AML-193 (cell line): ENCODE measurements at regions not wholly inside any gene's neighbourhood (a gene's known extent, or its start where the extent isn't known, plus 50 kb on each side); places are given as distances from the start of the nearest gene placed in this dataset.

Experiments used
- DNase-seq, 2 experiments: peaks; one replicate each; lab custom pipeline; 2025; lab: John Stamatoyannopoulos, UW

GRCh38 chr2:76455910-76456309 lies 745.2 kb upstream of the GCFC2 start:
- DNase-seq = no peak

- DNase-seq = no peak
Observed at GRCh38 chr2:76450024-76450475, 739.3 kb upstream of the GCFC2 start.

- DNase-seq = no peak
Observed at GRCh38 chr2:76448956-76449355, 738.2 kb upstream of the GCFC2 start.

- no peak for DNase-seq
Observed at GRCh38 chr2:76447294-76447693, 736.6 kb upstream of the GCFC2 start.

- no peak for DNase-seq
Observed at GRCh38 chr2:76446872-76447271, 736.2 kb upstream of the GCFC2 start.

- DNase-seq = no peak
Observed at GRCh38 chr2:76445880-76446279, 735.2 kb upstream of the GCFC2 start.

- DNase-seq = no peak
Observed at GRCh38 chr2:76444732-76445131, 734.0 kb upstream of the GCFC2 start.

GRCh38 chr2:76437564-76437963 lies 726.8 kb upstream of the GCFC2 start:
- no peak for DNase-seq

- DNase-seq = no peak
Observed at GRCh38 chr2:76429374-76429773, 718.7 kb upstream of the GCFC2 start.

- DNase-seq = no peak
Observed at GRCh38 chr2:76427452-76427851, 716.7 kb upstream of the GCFC2 start.

GRCh38 chr2:76415821-76416220 lies 705.1 kb upstream of the GCFC2 start:
- no peak for DNase-seq

GRCh38 chr2:76413436-76413835 lies 702.7 kb upstream of the GCFC2 start:
- DNase-seq = no peak

- DNase-seq = no peak
Observed at GRCh38 chr2:76406134-76406855, 695.6 kb upstream of the GCFC2 start.

GRCh38 chr2:76393356-76393755 lies 682.6 kb upstream of the GCFC2 start:
- no peak for DNase-seq

GRCh38 chr2:76391678-76392077 lies 681.0 kb upstream of the GCFC2 start:
- DNase-seq = no peak

GRCh38 chr2:76387294-76387693 lies 676.6 kb upstream of the GCFC2 start:
- no peak for DNase-seq

GRCh38 chr2:76385943-76386342 lies 675.2 kb upstream of the GCFC2 start:
- no peak for DNase-seq

GRCh38 chr2:76381624-76382023 lies 670.9 kb upstream of the GCFC2 start:
- no peak for DNase-seq

GRCh38 chr2:76378140-76378539 lies 667.4 kb upstream of the GCFC2 start:
- no peak for DNase-seq

GRCh38 chr2:76341439-76341838 lies 630.7 kb upstream of the GCFC2 start:
- no peak for DNase-seq

GRCh38 chr2:76332871-76333270 lies 622.2 kb upstream of the GCFC2 start:
- no peak for DNase-seq

- DNase-seq = no peak
Observed at GRCh38 chr2:76330865-76331264, 620.1 kb upstream of the GCFC2 start.

- DNase-seq = no peak
Observed at GRCh38 chr2:76326636-76327035, 615.9 kb upstream of the GCFC2 start.

GRCh38 chr2:76323381-76323780 lies 612.7 kb upstream of the GCFC2 start:
- no peak for DNase-seq
